ENCODE measurements at regions not wholly inside any gene's neighbourhood (a gene's known extent, or its start where the extent isn't known, plus 50 kb on each side); places are given as distances from the start of the nearest gene placed in this dataset.

DNA sequence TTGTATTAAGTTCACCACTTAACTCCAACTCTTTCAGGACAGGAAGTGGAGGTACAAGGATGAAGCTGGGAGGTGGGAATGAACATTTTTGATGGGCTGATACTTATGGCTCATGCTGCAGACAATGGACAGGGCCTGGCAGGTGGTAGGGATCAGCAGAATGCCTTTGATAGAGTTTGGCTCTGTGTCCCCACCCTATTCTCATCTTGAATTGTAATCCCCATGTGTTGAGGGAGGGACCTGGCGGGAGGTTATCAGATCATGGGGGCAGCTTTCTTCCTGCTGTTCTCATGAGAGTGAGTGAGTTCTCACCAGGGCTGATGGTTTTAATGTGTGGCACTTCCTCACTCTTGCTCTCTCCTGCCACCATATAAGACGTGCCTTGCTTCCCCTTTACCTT is 87.3 kb upstream of the PRLR start:
- no peak for DNase-seq (ENCODE audit: low spot score)

DNA sequence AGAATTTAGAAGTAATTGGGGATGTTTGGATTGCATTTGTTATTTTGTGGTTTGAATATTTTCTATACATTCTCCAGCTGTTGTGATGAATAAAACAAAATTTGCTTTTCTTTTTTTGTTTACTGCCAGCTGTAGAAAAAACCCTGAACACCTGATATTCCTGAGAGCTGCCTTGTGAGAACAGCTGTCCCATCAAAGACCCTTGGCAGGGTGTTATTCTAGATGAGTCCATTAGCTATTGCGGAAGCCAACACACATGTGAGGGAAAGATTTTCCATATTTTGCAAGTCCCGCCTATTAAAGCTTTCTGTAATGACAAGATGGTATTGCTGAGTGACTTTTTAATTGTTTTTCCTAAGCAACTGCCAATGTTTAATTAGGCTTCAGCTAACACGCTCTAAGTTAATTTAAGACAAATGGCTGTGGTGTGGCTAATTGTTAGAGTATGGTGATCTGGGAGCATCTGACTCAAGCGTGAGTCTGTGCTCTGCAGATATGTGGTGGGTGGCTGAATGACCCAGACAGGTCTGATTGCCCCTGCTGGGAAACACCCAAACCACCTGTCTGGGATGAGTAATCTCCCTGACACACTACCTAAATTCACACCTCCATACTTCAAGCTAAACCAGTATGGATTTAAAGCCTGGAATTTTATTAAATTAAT is 86.5 kb upstream of the PRLR start:
- DNase-seq (ENCODE audit: low spot score): no peak

DNA sequence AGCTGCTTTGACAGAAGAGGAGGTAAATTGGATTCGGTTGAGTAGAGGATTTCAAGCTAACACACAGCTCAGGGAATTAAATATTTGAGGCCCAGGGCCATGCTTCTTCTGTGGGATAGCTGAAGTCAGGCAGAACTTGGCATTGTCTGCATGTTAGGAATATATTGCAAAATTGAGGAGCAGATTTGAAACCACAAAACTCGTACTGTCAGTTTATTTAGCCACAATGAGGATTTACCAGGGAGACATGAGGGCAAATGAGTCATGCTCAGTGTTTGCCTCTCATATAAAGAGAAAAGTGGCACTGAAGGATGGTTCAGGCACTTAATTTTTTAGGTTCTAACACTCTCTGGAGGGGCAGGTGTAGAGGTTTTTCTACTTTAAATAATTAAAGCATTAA is 83.0 kb upstream of the PRLR start:
- no peak for DNase-seq (ENCODE audit: low spot score)

DNA sequence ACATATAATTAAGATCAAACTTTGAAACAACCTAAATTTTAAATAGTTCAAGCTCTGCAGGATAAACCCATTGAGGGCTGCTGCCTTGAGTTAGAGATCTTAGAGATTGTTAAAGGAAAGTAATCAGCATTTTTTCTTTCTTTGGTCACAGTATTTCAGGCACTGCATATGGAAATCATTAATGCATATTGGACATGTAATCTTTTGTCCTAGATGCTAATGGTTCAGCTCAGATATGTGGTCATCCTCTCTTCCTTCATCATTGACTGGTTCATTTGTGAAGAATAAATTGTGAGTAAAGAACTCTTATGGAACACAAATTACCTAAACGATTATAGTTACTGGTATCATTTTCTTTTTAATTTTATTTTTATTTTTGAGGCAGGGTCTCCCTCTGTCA is 82.0 kb upstream of the PRLR start:
- no peak for DNase-seq (ENCODE audit: low spot score)

DNA sequence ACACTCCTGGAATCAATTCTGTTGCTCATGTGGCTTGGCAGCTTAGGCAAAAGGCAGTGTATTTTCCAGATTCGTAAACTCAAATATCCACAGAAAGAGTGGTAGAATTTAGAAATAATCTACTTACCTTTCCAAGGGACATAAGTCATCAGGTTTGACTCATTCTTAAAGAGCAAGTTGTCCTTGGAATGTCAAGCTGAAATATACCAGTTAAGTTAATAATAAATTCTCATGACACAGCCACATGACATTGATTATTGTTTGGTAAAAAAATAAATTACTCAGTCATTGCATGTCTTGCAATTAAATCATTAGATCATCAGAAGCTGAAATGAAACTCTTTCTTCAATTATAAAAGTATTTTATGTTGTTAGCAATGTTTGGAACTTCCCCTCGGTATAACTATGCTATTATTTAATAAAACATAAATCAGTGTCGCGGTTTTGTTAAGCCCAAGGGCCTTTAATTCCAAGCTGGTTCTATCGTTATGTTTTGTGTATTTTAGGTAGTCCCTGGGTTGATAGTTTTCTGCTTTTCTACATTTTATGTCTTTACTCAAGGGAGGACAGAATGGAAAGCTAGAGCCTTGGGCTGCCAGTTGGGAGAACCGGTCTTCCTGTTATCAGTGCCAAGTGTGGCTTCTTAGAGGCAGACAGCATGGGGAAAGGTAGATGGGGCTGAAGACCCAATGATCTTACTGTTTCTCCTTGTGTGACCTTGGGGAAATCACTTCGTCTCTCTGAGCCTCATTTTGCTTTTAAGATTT is 79.3 kb upstream of the PRLR start:
- no peak for DNase-seq (ENCODE audit: low spot score)

DNA sequence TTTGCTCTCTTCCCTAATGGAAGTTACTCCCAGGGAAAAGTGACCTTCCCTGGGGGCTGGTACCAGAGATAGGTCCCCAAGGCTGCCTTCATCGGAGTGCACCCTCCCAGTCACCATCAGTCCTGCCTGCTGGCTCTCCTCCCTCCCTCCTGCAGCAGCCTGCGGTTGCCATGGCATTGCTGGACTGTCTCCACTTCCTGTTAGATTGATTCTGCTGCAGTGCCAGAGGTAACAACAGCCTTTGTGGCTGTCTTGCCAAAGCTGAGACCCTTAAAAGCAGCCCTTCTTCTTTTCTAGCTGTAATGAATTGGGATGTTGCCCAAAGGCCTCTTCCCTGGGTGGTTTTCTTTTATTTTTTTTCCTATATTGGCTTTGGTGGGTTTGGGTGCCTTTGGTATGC is 78.1 kb upstream of the PRLR start:
- no peak for DNase-seq (ENCODE audit: low spot score)

DNA sequence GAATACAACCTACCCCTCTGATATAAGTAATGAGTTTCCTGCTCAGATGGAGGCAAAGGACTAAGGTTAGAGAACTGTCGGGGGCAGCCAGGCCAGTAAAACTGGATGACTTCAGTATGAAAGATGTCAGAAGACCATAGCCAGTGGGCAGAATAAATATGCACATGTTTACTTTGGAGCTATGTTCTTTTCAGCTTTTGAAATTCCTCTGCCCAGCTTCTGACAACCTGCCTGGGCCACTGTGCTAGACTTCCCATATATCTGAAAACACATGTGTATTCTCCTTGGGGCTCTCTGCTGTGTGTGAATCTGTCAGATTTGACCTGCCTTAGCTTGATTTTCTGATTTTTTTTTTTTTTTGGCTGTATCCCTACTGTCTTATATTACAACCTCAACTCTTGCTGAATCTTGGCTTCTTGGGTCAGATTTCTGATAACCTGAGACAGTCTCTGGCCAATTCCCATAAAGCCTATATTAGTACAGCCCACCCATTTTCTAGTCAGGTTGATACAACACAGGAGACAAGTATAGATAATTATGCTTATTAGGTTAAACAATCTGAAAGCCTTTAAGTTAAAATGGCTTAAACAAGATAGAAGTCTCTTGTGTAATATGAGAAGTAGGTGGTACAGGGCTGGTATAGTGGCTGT is 76.6 kb upstream of the PRLR start:
- no peak for DNase-seq (ENCODE audit: low spot score)

DNA sequence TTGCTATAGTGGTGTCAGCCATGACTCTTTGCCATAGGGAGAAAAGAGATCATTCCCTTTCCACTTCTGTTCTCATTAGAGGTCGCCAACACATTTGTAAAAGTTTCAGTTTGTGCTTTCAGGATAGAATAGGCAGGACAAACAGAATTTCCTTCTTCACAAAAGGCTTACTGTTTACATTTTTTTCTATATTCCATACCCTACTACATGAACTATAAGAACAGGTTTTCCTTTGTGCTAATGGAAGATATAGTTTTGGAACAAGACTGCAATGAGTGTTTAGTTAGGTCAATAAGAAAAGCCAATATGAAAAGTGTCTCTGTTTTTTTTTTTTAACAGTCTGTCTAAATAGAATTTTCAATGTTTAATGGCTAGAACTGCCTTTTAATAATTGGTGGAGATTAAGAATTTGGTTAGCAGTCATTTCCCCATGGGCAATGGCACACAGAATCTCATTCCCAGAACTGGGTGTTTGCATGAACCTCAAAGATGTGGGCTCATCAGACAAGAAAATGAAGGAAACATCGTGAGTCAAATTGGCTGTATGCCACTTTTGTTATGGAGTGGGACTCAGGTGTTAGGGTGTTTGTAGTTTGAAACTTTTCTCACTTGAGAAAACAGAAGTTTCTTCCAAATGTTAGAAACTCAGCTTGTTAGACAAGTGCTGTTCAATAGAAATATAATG is 75.2 kb upstream of the PRLR start:
- DNase-seq (ENCODE audit: low spot score): no peak

DNA sequence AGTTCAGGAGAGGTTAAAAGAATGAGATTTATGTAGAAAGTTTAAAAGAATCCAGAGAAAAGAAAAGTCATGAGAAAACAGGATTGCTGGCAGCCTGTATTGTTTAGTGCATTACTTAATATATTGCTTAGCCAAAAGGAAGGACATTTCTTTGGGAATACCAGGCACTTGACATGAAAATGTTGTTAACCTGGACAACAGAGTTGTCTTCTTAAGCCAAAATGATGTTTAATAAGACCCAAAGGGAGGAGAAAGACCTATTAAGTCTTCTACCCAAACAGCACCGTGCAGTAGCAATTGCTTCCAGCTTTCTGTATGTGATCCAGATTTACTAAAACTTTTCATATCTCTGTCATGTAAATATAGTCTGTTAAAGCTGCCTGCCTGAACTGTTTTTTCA is 74.0 kb upstream of the PRLR start:
- DNase-seq (ENCODE audit: low spot score): no peak

DNA sequence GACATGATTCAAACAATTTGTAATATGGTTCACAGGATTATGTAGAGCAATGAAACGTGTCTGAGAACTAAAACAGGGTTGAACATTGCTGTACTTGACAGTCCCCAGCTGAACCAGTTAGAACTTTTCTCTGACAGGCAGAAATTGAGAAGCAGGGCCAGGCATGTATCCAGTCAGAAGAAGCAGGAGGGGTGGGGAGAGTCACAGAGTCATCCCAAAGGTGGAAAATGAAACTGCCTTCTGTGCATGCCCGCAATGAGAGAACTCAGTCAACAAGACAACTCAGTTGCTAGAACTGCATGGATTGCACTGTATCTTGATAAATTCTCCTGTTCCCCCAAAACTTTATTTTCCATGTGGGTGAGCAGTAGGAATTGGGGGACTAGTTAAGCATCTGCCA is 72.9 kb upstream of the PRLR start:
- DNase-seq (ENCODE audit: low spot score): no peak

DNA sequence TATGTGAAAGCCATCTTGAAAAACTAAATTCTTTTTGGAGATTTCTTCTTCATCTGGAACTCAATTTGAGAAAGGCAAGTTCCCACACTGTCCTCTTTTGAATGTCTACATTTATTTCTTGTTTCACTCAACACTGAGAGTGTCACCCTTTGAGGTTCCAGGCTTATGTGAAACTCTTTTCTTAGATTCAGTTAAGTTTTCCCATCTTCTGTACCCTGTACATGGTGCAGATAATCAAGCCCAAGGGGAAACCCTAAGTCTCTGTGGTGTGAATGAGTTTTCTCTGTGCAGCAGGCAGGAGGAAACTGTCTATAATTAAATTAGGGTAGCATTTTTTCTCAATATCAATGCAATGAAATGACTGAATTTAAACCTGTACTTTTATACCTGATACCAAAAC is 72.3 kb upstream of the PRLR start:
- DNase-seq (ENCODE audit: low spot score): no peak

DNA sequence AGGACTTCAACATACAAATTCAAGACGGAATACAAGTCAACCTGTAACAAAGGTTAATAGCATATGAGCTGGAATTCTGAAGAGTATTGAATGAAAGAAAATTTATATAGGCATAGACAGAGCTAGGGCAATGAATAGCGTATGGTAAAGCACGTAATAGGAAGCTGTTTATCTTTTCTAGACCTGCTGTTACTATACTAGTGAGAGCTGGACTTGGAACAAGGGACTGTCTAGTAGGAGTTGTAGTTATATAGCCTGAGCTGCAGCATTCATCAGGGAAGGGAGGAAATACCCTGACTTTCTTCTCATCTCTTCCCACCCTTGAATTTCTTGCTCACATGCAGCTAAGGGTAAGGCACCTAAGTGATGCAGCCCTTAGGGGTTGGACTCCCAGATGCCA is 67.5 kb upstream of the PRLR start:
- DNase-seq (ENCODE audit: low spot score): no peak

DNA sequence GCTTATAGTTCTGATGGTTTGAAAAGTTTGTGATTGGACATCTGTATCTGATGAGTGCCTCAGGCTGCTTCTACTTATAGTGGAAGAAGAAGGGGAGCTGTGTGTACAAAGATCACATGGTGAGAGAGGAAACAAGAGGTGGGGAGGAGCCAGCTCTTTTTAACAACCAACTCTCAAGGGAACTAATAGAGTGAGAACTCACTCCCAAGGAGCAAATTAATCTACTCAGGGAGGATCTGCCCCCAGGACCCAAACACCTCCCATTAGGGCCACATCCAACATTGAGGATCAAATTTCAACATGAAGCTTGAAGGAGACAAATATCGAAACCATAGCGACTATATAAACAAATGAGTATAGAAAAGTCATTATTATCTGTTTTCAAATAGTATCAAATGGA is 64.7 kb upstream of the PRLR start:
- DNase-seq (ENCODE audit: low spot score): no peak

DNA sequence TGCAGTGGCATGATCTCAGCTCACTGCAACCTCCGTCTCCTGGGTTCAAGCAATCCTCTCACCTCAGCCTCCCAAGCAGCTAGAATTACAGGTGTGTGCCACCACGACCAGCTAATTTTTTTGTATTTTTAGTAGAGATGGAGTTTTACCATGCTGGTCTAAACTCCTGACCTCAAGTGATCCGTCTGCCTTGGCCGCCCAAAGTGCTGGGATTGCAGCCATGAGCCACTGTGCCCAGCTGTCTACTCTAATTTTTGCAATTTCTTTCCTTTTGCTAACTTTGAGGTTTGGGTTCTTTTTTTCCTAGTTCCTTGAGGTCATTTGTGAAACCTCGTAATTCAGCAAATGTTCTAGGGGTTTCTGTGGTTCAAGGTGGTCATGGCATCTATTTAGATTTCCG is 63.7 kb upstream of the PRLR start:
- no peak for DNase-seq (ENCODE audit: low spot score)

DNA sequence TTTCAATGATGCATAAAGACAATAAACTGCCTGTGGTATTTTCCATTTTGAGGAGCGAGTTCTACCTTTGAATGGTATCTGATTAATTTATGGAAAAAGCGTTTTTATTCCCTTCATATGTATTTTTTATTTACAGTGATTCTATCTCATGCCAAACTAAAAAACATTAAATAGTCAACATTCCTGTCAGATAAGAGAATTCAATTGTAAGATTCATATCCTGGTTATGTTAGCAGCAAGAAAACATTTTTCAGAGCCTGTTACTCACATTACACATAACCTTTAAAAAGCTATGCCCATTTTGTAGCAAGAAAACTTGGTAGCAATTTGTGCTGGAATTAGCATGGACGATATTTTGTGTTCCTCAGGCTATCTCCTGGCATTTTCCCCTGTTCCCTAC is 55.1 kb upstream of the PRLR start:
- no peak for DNase-seq (ENCODE audit: low spot score)

DNA sequence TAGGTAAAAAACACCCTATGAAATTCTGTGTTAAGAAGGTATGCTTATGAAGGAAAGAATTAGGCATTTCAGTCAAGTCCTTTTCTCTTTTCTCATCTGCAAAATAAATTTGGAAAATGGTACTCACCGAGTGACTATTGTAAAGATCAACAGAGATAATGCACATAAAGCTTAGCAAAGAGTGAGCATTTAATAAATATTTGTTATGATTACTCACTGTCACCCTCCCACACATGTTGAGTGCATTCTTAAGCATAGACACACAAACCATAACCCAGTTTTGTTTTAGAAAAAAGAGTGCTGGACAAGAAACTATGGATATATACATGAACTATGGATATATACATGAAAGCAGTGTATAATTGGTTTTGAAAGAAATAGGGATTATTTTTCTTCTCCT is 54.7 kb upstream of the PRLR start:
- no peak for DNase-seq (ENCODE audit: low spot score)

DNA sequence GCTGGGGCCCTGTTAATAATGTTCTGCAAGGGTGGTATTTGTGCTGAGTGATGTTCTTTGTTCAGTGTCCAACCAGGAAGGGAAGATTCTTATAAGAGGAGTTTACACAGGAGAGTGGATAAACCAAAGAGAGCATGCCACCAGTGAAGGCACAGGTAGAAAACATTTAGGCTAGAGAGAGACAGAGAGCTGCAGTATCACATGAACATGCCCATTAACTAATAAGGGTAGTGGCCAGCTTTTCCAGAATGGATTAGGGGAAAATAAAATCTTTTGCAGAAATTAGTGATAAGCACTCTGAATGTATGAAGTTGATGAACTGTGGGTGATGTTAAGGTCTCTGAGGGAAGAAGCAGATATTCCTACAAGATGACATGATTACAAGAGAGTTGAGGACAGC is 54.1 kb upstream of the PRLR start:
- DNase-seq (ENCODE audit: low spot score): no peak

DNA sequence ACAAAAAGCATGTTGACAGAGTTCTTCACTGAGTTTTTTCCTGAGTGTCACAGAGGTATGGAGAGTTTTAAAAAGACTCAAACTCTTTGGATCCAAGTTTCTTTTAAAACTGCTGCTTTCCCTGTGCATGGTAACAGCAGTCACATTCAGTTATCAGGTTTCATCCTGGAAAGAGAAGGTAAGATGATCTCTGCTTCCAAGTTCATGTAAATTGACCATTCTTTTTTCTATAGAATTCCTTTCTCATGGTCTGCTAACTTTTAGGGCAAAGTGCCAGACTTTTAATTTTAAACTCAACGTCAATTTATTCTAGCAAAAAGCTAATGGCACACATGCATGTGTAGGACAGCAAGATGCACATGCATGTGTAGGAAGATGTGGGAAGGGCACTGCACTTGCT is 52.5 kb upstream of the PRLR start:
- no peak for DNase-seq (ENCODE audit: low spot score)

DNA sequence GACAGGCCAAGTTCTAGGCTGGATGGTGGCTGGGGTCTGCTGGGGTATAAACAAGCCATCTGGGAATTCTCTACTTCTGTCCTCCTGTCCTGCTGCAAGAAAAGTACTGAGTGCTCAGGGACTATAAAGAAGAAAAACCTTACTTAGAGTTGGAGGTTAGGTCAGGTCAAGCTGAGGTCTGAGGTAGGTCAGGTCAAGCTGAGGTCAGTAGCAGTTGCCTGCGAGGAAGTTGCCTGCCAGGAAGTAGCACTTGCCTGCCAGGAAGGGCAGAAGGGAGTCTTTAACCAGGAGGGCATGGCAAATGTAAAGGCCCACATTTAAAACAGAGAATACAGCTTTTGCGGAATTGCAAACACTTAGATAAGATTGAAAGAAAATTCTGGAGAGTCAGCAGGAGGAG is 51.3 kb upstream of the PRLR start:
- DNase-seq (ENCODE audit: low spot score): no peak

All from CD4-positive, alpha-beta T cell treated with Interleukin-6 at 100 ng/mL for 8 hours (primary cell).